T-helper 17 cell (primary cell): ENCODE measurements at regions not wholly inside any gene's neighbourhood (a gene's known extent, or its start where the extent isn't known, plus 50 kb on each side); places are given as distances from the start of the nearest gene placed in this dataset.

Experiments used
- ATAC-seq: fragments of 150-1000 bp; cut with Tn5 transposase; 2 replicates; pipeline ENCODE4 v1.10.0; 2021; ENCODE audit warnings: mild to moderate bottlenecking, moderate library complexity
- DNase-seq, 3 donors: peaks; one replicate each; pipeline versions ENCODE4 v3.0.0 to v3.0.0-alpha.2; 2020 to 2021
- H3K9me3 ChIP-seq: one replicate; pipeline ENCODE4 v1.7.0; 2013; ENCODE audit warnings: low read length, mild to moderate bottlenecking; ENCODE audit not compliant: control insufficient read depth, poor library complexity, severe bottlenecking
- H3K27ac Mint-ChIP-seq: one replicate; pipeline ENCODE4 v1.8.0; 2022; ENCODE audit warnings: mild to moderate bottlenecking, moderate library complexity, mixed read lengths
- H3K27me3 Mint-ChIP-seq: one replicate; pipeline ENCODE4 v1.8.0; 2022; ENCODE audit warnings: mixed read lengths
- H3K36me3 Mint-ChIP-seq: one replicate; pipeline ENCODE4 v1.8.0; 2022; ENCODE audit warnings: low read depth, mixed read lengths
- H3K4me1 Mint-ChIP-seq: one replicate; pipeline ENCODE4 v1.8.0; 2022; ENCODE audit warnings: mild to moderate bottlenecking, mixed read lengths
- H3K4me3 Mint-ChIP-seq: one replicate; pipeline ENCODE4 v1.8.0; 2022; ENCODE audit warnings: mild to moderate bottlenecking, moderate library complexity, mixed read lengths

DNA sequence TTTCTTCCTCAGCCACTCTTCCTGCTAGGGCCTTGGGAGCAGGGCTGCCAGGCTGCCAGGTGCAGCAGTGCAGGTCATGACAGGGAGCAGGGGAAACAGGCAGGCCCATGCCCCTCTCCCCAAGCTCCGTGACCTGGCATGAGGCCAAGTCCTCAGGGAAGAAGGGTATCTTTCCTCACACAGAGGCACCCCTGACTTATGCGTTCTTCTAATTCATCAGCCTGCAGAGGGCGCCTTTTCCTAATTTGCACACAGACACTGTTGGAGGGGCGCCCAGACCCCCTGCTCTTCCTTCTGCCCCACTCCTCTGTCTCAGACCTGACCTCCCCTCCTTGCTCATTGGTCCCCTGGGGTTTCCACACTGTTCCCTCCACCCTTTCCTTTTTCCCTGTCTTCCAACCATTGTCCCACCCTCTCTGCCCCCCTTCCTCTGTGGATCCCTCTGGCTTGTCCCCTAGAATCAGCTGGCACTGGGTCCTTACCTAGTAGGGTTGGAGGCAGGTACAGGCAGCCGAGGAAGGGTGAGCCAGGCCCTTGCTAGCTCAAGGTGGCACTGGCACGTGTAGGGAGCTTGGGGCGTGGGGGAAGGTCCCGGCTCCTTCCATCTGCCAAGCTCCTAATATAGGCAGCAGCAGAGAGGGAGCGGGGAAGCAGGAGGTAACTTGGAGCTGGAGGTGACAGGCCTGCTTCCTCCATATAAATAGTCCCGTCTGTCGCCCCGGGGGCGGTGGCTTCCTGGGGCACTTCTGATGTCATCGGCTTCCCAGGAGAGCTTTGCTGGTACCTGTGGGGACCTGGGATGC is 154.9 kb upstream of the MLN start:
- DNase-seq: no peak
- no peaks in the 10 kb centered on the region for H3K9me3 ChIP-seq
- Mint-ChIP-seq H3K4me1 (peaks cover 4% of the 10 kb centered on the region), H3K27me3 (peaks cover 36% of the 10 kb centered on the region), H3K27ac (no peak overlapping the region), H3K4me3 (no peak overlapping the region), H3K36me3 (peaks cover 2% of the 10 kb centered on the region)
- ATAC-seq: no peak

DNA sequence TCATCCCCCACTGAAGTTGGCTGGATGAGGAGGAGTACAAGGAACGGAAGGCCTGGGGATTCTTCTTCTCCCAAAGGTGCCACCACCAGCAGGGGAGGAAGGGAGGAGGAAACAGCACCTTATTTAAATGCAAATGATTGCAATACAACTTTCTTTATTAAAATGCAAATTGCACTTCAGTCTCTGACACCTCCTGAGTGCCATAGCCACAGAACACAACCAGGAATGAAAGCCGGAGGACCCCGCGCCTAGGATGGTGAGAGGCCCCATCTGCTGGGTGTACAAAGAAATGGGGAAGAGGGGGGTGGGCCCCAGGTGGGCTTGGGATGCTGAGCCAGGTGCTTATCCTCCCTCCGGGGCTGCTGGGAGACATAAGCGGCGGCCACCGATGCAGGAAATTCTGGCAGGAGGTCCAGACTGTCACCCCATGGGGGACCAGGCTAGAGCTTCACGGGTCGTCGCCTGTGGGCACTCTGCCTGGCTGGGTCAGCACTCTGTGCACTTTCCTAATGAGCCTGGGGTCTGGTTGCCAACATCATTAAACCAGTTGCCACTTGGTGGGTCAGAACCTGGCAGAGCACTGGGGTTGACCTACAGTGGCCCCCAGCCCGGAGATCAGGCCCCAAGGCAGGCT is 154.2 kb upstream of the MLN start:
- no peak overlapping the region for H3K27ac Mint-ChIP-seq

DNA sequence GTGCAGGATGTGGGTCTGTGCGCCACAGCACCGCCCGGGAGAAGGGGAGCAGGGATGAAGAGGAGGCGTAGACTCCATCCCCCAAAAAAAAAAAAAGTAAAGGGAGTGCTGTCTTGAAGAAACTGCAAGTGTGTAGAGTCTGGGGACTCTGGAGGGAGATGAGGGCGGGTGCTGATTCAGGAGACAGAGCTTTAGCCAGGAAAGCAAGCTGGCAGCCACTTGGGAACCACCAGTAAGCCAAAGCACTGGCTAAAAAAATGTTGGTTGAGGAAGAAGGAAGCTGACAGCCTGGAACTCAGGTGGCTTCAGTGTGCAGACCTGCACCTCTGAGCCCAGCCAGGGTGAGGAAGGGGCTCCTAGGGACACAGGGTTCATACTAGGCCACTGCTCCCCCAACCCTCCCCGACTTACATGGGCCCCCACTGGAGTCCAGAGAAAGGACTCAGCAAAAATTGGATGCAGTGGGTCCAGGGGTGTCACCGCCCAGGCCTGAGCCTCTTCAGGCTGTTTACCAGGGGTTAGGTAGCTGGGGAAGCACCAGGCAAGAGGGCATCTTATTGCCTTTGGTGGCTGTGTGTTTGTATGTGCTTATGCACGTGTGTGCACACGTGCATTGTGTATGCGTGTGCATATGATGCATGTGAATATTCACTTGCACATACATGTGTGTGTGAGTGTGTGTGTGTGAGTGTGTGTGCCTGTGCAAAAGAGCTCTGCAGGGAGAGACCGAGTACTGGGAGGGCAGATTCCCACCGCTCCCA is 153.5 kb upstream of the MLN start:
- Mint-ChIP-seq H3K36me3 (peaks cover 2% of the 10 kb centered on the region), H3K27ac (peak overlapping the region; percentile 53), H3K27me3 (peaks cover 35% of the 10 kb centered on the region), H3K4me1 (peaks cover 2% of the 10 kb centered on the region), H3K4me3 (no peak overlapping the region)
- no peaks in the 10 kb centered on the region for H3K9me3 ChIP-seq
- no peak for ATAC-seq
- no peak for DNase-seq

More for the DNA sequence above, 154.2 kb upstream of the MLN start:
- Mint-ChIP-seq H3K36me3 (peaks cover 2% of the 10 kb centered on the region), H3K4me1 (peaks cover 5% of the 10 kb centered on the region), H3K27me3 (peaks cover 39% of the 10 kb centered on the region), H3K4me3 (no peak overlapping the region)
- ATAC-seq: no peak
- no peak for DNase-seq
- no peaks in the 10 kb centered on the region for H3K9me3 ChIP-seq

- peaks cover 29% of the 10 kb centered on the region for H3K27me3 Mint-ChIP-seq
- no peak for ATAC-seq
- H3K9me3 ChIP-seq: no peaks in the 10 kb centered on the region
- peaks cover 2% of the 10 kb centered on the region for H3K4me1 Mint-ChIP-seq
- no peak overlapping the region for H3K4me3 Mint-ChIP-seq
- H3K36me3 Mint-ChIP-seq: peaks cover 2% of the 10 kb centered on the region
- H3K27ac Mint-ChIP-seq: no peak overlapping the region
- no peak for DNase-seq
Observed at GRCh38 chr6:33956206-33956605, 152.4 kb upstream of the MLN start.

- DNase-seq: no peak
- no peak for ATAC-seq
- H3K27me3 Mint-ChIP-seq: peaks cover 29% of the 10 kb centered on the region
Observed at GRCh38 chr6:33955566-33955965, 151.8 kb upstream of the MLN start.

DNA sequence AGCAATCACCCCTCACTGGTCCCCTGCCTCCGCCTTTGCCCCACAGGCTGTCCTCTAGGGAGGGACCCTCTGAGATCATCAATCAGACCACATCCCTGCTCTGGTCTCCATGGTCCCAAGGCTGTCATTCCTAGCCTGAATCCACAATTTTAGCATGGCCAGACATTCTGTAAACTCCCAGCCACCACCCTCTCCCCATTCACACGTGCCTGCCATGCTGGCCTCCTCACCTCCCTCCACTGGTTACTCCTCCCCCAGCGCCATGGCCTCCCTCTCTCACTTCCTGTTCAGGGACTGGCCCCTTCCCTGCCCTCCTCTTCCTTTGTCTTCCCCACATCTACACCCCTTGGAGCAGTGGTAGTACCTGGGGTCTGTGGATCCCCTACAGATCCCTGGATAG is 150.7 kb upstream of the MLN start:
- no peaks in the 10 kb centered on the region for H3K9me3 ChIP-seq
- H3K27ac Mint-ChIP-seq: no peak overlapping the region
- ATAC-seq (no peak), DNase-seq (no peak)
- peaks cover 29% of the 10 kb centered on the region for H3K27me3 Mint-ChIP-seq
- H3K36me3 Mint-ChIP-seq: peaks cover 2% of the 10 kb centered on the region
- H3K4me3 Mint-ChIP-seq: no peak overlapping the region
- peaks cover 2% of the 10 kb centered on the region for H3K4me1 Mint-ChIP-seq

More at GRCh38 chr6:33955566-33955965, 151.8 kb upstream of the MLN start:
- no peaks in the 10 kb centered on the region for H3K9me3 ChIP-seq
- Mint-ChIP-seq H3K27ac (no peak overlapping the region), H3K4me3 (no peak overlapping the region), H3K4me1 (peaks cover 2% of the 10 kb centered on the region), H3K36me3 (peaks cover 2% of the 10 kb centered on the region)

DNA sequence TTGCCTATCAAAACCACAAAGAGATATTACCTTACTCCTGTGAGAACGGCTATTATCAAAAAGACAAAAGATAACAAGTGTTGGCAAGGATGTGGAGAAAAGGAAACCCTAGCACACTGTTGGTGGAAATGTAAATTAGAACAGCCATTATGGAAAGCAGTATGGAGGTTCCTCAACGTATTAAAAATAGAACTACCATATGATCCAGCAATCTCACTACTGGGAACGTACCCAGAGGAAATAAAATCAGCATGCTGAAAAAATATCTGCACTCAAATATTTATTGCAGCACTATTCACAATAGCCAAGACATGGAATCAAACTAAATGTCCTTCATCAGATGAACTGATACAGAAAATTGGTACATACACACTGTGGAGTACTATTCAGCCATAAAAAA is 149.4 kb upstream of the MLN start:
- peaks cover 2% of the 10 kb centered on the region for H3K4me1 Mint-ChIP-seq
- no peaks in the 10 kb centered on the region for H3K9me3 ChIP-seq
- H3K27me3 Mint-ChIP-seq: peaks cover 22% of the 10 kb centered on the region
- peaks cover 4% of the 10 kb centered on the region for H3K36me3 Mint-ChIP-seq
- H3K27ac Mint-ChIP-seq: no peak overlapping the region
- H3K4me3 Mint-ChIP-seq: no peak overlapping the region
- no peak for ATAC-seq
- DNase-seq: no peak

DNA sequence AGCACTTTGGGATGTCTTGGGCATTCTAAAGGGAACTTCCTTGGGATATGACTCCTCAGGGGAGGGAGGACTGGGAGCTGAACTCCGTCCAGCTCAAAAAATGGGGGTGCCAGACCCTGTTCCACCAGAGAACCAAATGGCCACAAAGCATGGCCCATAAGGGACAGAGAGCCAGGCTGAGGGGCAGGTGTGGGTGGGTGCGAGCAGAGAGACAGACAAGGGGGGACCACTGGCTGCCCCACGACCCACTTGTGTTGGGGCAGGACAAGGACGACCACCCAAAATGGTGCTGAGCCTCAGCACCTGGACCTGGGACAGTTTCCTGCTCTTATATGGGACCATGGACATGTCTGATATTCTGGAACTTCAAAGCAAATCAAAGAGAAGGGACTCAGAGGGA is 148.2 kb upstream of the MLN start:
- DNase-seq: no peak
- H3K9me3 ChIP-seq: no peaks in the 10 kb centered on the region
- Mint-ChIP-seq H3K4me3 (no peak overlapping the region), H3K36me3 (peaks cover 2% of the 10 kb centered on the region), H3K4me1 (peaks cover 2% of the 10 kb centered on the region), H3K27me3 (peaks cover 14% of the 10 kb centered on the region), H3K27ac (no peak overlapping the region)
- no peak for ATAC-seq

- no peak for DNase-seq
- Mint-ChIP-seq H3K4me1 (peaks cover 2% of the 10 kb centered on the region), H3K27ac (no peak overlapping the region), H3K27me3 (peaks cover 9% of the 10 kb centered on the region), H3K4me3 (no peak overlapping the region), H3K36me3 (peaks cover 2% of the 10 kb centered on the region)
- H3K9me3 ChIP-seq: no peaks in the 10 kb centered on the region
- no peak for ATAC-seq
Observed at GRCh38 chr6:33950891-33951889, 147.4 kb upstream of the MLN start.

- ATAC-seq (no peak), DNase-seq (no peak)
- no peaks in the 10 kb centered on the region for H3K9me3 ChIP-seq
- Mint-ChIP-seq H3K36me3 (peaks cover 2% of the 10 kb centered on the region), H3K27ac (no peak overlapping the region), H3K4me3 (no peak overlapping the region), H3K4me1 (peaks cover 2% of the 10 kb centered on the region), H3K27me3 (peaks cover 9% of the 10 kb centered on the region)
Observed at GRCh38 chr6:33950472-33950881, 146.7 kb upstream of the MLN start.

- no peak for ATAC-seq
- no peak overlapping the region for H3K4me3 Mint-ChIP-seq
- H3K36me3 Mint-ChIP-seq: peaks cover 2% of the 10 kb centered on the region
Observed at GRCh38 chr6:33949877-33950435, 146.2 kb upstream of the MLN start.

GRCh38 chr6:33949111-33949510 is 145.3 kb upstream of the MLN start:
- H3K4me3 Mint-ChIP-seq: no peak overlapping the region
- H3K27me3 Mint-ChIP-seq: peaks cover 14% of the 10 kb centered on the region
- no peaks in the 10 kb centered on the region for H3K9me3 ChIP-seq
- peaks cover 2% of the 10 kb centered on the region for H3K4me1 Mint-ChIP-seq
- no peak overlapping the region for H3K27ac Mint-ChIP-seq
- DNase-seq: no peak
- ATAC-seq: no peak
- H3K36me3 Mint-ChIP-seq: peaks cover 2% of the 10 kb centered on the region

More at GRCh38 chr6:33949877-33950435, 146.2 kb upstream of the MLN start:
- Mint-ChIP-seq H3K27me3 (peaks cover 9% of the 10 kb centered on the region), H3K27ac (no peak overlapping the region), H3K4me1 (peaks cover 2% of the 10 kb centered on the region)
- H3K9me3 ChIP-seq: no peaks in the 10 kb centered on the region
- DNase-seq: no peak
